Skin epidermis (tissue), 12 donors: ENCODE measurements at regions not wholly inside any gene's neighbourhood (a gene's known extent, or its start where the extent isn't known, plus 50 kb on each side); places are given as distances from the start of the nearest gene placed in this dataset.
"Not testable (repeated sequence)": the region's sequence is repeated elsewhere in the genome, so short reads cannot be mapped to it uniquely, and the experiment has no call there.

Source experiments
- H3K27ac ChIP-seq, 21 experiments: fragments of 200-600 bp; sonication (generic) in 11 of 21; one replicate each; pipeline ENCODE4 v1.5.0; 2020; ENCODE audit warnings: mild to moderate bottlenecking in 3 of 21, inconsistent platforms in 2 of 21, moderate library complexity in 2 of 21
- H3K4me3 ChIP-seq, 7 experiments: fragments of 200-600 bp; sonication (generic) in 2 of 7; one replicate each; pipeline ENCODE4 v1.5.0; 2020; ENCODE audit warnings: inconsistent platforms in 2 of 7, mild to moderate bottlenecking in 2 of 7, moderate library complexity in 1 of 7

- H3K4me3 ChIP-seq, result no peak overlapping the region
- no peak overlapping the region for H3K27ac ChIP-seq
These were observed 200.5 kb upstream of the IRS2 start for GRCh38 chr13:109986851-109987250.

GRCh38 chr13:109985871-109986450 is 199.6 kb upstream of the IRS2 start:
- Histone ChIP-seq H3K27ac (no peak overlapping the region), H3K4me3 (no peak overlapping the region)

- H3K27ac ChIP-seq, result no peak overlapping the region
- H3K4me3 ChIP-seq, result no peak overlapping the region
These were observed 197.1 kb upstream of the IRS2 start for GRCh38 chr13:109983447-109983846.

GRCh38 chr13:109981000-109981399 is 194.6 kb upstream of the IRS2 start:
- Histone ChIP-seq H3K27ac (no peak overlapping the region), H3K4me3 (no peak overlapping the region)

GRCh38 chr13:109979676-109980075 is 193.3 kb upstream of the IRS2 start:
- H3K27ac ChIP-seq, H3K4me3 ChIP-seq: not testable (repeated sequence)

GRCh38 chr13:109979228-109979627 is 192.8 kb upstream of the IRS2 start:
- no peak overlapping the region for H3K4me3 ChIP-seq
- H3K27ac ChIP-seq, result no peak overlapping the region

GRCh38 chr13:109977212-109977968 is 191.0 kb upstream of the IRS2 start:
- Histone ChIP-seq H3K27ac (no peak overlapping the region), H3K4me3 (no peak overlapping the region)

GRCh38 chr13:109976206-109976997 is 190.0 kb upstream of the IRS2 start:
- H3K4me3 ChIP-seq, result no peak overlapping the region
- no peak overlapping the region for H3K27ac ChIP-seq

GRCh38 chr13:109974354-109974753 is 188.0 kb upstream of the IRS2 start:
- no peak overlapping the region for H3K4me3 ChIP-seq
- H3K27ac ChIP-seq, result no peak overlapping the region

- Histone ChIP-seq H3K27ac (no peak overlapping the region), H3K4me3 (no peak overlapping the region)
These were observed 186.9 kb upstream of the IRS2 start for GRCh38 chr13:109973279-109973678.

GRCh38 chr13:109971456-109972090 is 185.2 kb upstream of the IRS2 start:
- Histone ChIP-seq H3K4me3 (no peak overlapping the region), H3K27ac (peak overlapping the region in 1 of 21 experiments; percentile 49)

- H3K4me3 ChIP-seq, result no peak overlapping the region
These were observed 184.6 kb upstream of the IRS2 start for GRCh38 chr13:109971006-109971405.

GRCh38 chr13:109968876-109969577 is 182.6 kb upstream of the IRS2 start:
- Histone ChIP-seq H3K4me3 (no peak overlapping the region), H3K27ac (no peak overlapping the region)

More at GRCh38 chr13:109971006-109971405, 184.6 kb upstream of the IRS2 start:
- H3K27ac ChIP-seq, result no peak overlapping the region

GRCh38 chr13:109963960-109964563 is 177.7 kb upstream of the IRS2 start:
- Histone ChIP-seq H3K4me3 (no peak overlapping the region), H3K27ac (no peak overlapping the region)

- Histone ChIP-seq H3K4me3 (no peak overlapping the region), H3K27ac (no peak overlapping the region)
These were observed 177.0 kb upstream of the IRS2 start for GRCh38 chr13:109963384-109963783.

GRCh38 chr13:109959903-109960302 is 173.5 kb upstream of the IRS2 start:
- H3K27ac ChIP-seq, result no peak overlapping the region

GRCh38 chr13:109957875-109958274 is 171.5 kb upstream of the IRS2 start:
- H3K27ac ChIP-seq, result no peak overlapping the region
- no peak overlapping the region for H3K4me3 ChIP-seq

More at GRCh38 chr13:109959903-109960302, 173.5 kb upstream of the IRS2 start:
- H3K4me3 ChIP-seq, result no peak overlapping the region

- Histone ChIP-seq H3K4me3 (no peak overlapping the region), H3K27ac (no peak overlapping the region)
These were observed 169.2 kb upstream of the IRS2 start for GRCh38 chr13:109955598-109955997.

GRCh38 chr13:109954441-109954840 is 168.1 kb upstream of the IRS2 start:
- H3K27ac ChIP-seq, result no peak overlapping the region
- H3K4me3 ChIP-seq, result no peak overlapping the region
